Smooth muscle cell (in vitro differentiated cells): ENCODE measurements at regions not wholly inside any gene's neighbourhood (a gene's known extent, or its start where the extent isn't known, plus 50 kb on each side); places are given as distances from the start of the nearest gene placed in this dataset.

Source experiments
- DNase-seq: peaks from one replicate; lab custom pipeline; 2025; ENCODE audit not compliant: unreplicated experiment; lab: John Stamatoyannopoulos, UW
- H2AFZ ChIP-seq: fragments of 200-600 bp; sonication (generic); 2 replicates; pipeline ENCODE4 v1.6.0; 2016; ENCODE audit warnings: antibody characterized with exemption, low read depth, mild to moderate bottlenecking
- H3F3A ChIP-seq: fragments of 200-600 bp; sonication (generic); 2 replicates; pipeline ENCODE4 v1.6.0; 2017; ENCODE audit warnings: antibody characterized with exemption, low read depth
- H3K27ac ChIP-seq: fragments of 200-600 bp; sonication (generic); 2 replicates; pipeline ENCODE4 v1.5.1; 2016; ENCODE audit warnings: low read depth, mild to moderate bottlenecking
- H3K27me3 ChIP-seq: fragments of 200-600 bp; sonication (generic); 2 replicates; pipeline ENCODE4 v1.6.1; 2016; ENCODE audit warnings: low read depth, mild to moderate bottlenecking
- H3K36me3 ChIP-seq: fragments of 200-600 bp; sonication (generic); 2 replicates; pipeline ENCODE4 v1.5.1; 2016; ENCODE audit warnings: low read depth
- H3K4me1 ChIP-seq: fragments of 200-600 bp; sonication (generic); 2 replicates; pipeline ENCODE4 v1.5.1; 2016; ENCODE audit warnings: low read depth
- H3K4me2 ChIP-seq: fragments of 200-600 bp; sonication (generic); 2 replicates; pipeline ENCODE4 v1.6.0; 2016; ENCODE audit warnings: mild to moderate bottlenecking
- H3K4me3 ChIP-seq: fragments of 200-600 bp; sonication (generic); 2 replicates; pipeline ENCODE4 v1.5.1; 2016; ENCODE audit warnings: mild to moderate bottlenecking
- H3K79me2 ChIP-seq: fragments of 200-600 bp; sonication (generic); 2 replicates; pipeline ENCODE4 v1.6.0; 2016; ENCODE audit warnings: low read depth, mild to moderate bottlenecking
- H3K9ac ChIP-seq: fragments of 200-600 bp; sonication (generic); 2 replicates; pipeline ENCODE4 v1.6.0; 2016; ENCODE audit warnings: low read depth
- H3K9me3 ChIP-seq: fragments of 200-600 bp; sonication (generic); replicated peaks from 2 replicates; pipeline ENCODE4 v1.5.1; 2016; ENCODE audit warnings: low read depth
- H4K20me1 ChIP-seq: fragments of 200-600 bp; sonication (generic); 2 replicates; pipeline ENCODE4 v1.6.0; 2016; ENCODE audit warnings: low read depth
- WGBS: methylation state at CpG from one replicate; pipeline ENCODE4 v1.1.7; 2016; ENCODE audit warnings: low lambda C conversion rate; 5-methylcytosine and 5-hydroxymethylcytosine counted together
- TF ChIP-seq, protein P1 (sequence below): fragments of 200-600 bp; sonication (generic); IDR thresholded peaks from 2 replicates; pipeline ENCODE4 v1.5.1; 2017; ENCODE audit warnings: borderline replicate concordance, mild to moderate bottlenecking, antibody characterized with exemption; ENCODE audit not compliant: insufficient read depth, poor library complexity, severe bottlenecking

DNA sequence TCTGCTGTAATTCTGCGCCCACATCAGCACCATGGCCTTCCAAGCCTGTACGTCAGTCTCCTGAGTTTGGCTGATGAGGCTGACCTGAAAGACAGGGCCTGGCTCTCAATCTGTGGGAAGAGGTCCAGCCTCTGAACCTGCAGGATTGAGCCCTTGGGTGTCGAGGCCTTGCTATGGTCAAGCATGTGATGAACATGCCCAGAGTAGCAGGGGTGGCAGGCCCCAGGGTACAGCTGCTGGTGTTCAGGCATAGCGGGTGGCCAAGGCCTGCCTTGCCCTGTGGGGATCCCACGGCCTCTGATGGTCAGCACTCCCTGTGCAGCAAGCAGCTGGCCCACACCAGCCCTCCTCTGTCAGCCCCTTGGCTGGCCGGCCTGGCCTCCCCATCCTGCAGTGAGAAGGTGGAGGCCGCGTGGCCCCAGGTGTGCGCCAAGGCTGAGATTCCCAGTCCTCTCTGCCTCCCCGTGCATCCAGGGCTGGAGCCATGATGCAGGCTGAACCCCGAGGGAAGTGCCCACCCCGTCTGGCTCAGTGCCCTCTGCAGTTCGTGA lies 298.4 kb downstream of the NDUFA10 start:
- H3K4me3 ChIP-seq = no peak overlapping the region
- no peak overlapping the region for H3K4me2 ChIP-seq
- H3K27me3 ChIP-seq = no peaks in the 10 kb centered on the region
- no peak for DNase-seq
- H4K20me1 ChIP-seq = no peaks in the 10 kb centered on the region
- H3K27ac ChIP-seq = no peak overlapping the region
- 94% methylated on average over 13 of the region's 13 CpGs for whole genome bisulfite sequencing
- no peaks in the 10 kb centered on the region for H3K4me1 ChIP-seq
- H2AFZ ChIP-seq = no peak overlapping the region
- no peaks in the 10 kb centered on the region for H3K79me2 ChIP-seq
- H3K36me3 ChIP-seq = no peaks in the 10 kb centered on the region
- TF ChIP-seq, protein P1, sequence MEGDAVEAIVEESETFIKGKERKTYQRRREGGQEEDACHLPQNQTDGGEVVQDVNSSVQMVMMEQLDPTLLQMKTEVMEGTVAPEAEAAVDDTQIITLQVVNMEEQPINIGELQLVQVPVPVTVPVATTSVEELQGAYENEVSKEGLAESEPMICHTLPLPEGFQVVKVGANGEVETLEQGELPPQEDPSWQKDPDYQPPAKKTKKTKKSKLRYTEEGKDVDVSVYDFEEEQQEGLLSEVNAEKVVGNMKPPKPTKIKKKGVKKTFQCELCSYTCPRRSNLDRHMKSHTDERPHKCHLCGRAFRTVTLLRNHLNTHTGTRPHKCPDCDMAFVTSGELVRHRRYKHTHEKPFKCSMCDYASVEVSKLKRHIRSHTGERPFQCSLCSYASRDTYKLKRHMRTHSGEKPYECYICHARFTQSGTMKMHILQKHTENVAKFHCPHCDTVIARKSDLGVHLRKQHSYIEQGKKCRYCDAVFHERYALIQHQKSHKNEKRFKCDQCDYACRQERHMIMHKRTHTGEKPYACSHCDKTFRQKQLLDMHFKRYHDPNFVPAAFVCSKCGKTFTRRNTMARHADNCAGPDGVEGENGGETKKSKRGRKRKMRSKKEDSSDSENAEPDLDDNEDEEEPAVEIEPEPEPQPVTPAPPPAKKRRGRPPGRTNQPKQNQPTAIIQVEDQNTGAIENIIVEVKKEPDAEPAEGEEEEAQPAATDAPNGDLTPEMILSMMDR = no peak
- no peaks in the 10 kb centered on the region for H3F3A ChIP-seq
- H3K9ac ChIP-seq = no peak overlapping the region
- no peaks in the 10 kb centered on the region for H3K9me3 ChIP-seq

DNA sequence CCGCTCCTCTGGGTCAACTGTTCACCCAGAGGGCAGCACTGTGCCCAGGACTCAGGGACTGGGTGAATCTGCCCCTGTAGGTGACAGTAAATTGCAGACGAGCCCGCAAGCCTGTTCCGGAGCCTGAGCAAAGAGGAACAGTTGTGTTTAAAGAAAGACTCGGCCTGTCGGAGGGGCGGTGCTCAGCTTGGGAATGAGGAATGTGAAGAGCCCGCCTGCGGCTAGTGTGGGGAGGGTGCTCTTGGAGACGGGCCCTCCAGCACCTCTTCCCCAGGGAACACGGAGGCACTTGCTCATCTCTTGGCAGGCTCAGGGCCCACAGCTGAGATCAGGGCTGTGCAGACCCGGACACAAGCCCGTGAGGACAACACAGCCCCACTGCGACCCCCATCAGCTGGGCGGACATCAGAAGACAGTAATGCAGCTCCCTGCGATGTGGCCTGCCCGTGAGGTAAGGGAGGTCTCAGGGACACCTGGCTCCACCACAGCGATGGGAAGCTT lies 299.0 kb downstream of the NDUFA10 start:
- Histone ChIP-seq H3K79me2 (no peaks in the 10 kb centered on the region), H3K9ac (no peak overlapping the region), H4K20me1 (no peaks in the 10 kb centered on the region), H3K27ac (no peak overlapping the region), H3K4me3 (no peak overlapping the region), H3K36me3 (no peaks in the 10 kb centered on the region), H3K4me2 (no peak overlapping the region), H3F3A (no peaks in the 10 kb centered on the region), H3K4me1 (no peaks in the 10 kb centered on the region), H3K27me3 (no peaks in the 10 kb centered on the region), H3K9me3 (no peaks in the 10 kb centered on the region), H2AFZ (no peak overlapping the region)
- 86% methylated on average over 18 of the region's 18 CpGs for WGBS
- TF ChIP-seq, protein P1 = no peak
- no peak for DNase-seq

DNA sequence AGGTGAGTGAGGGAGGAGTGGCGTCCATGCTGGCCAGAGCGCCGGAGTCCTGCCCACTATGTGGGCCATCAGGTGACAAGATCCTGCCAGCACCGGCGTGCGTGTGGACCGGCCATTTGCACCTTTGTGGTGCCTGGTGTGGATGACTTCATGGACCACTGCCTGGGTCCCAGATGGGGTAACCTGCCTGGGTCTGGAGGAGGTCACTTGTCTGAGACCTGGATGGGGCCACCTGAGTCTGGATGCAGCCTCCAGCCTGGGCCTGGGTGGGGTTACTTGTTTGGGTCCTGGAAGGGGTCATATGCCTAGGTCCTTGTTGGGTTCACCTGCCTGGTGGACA lies 299.6 kb downstream of the NDUFA10 start:
- Histone ChIP-seq H2AFZ (no peak overlapping the region), H3K4me2 (no peak overlapping the region), H3K9me3 (no peaks in the 10 kb centered on the region), H3K4me1 (no peaks in the 10 kb centered on the region), H4K20me1 (no peaks in the 10 kb centered on the region), H3F3A (no peaks in the 10 kb centered on the region), H3K27me3 (no peaks in the 10 kb centered on the region), H3K4me3 (no peak overlapping the region), H3K27ac (no peak overlapping the region), H3K9ac (no peak overlapping the region), H3K36me3 (no peaks in the 10 kb centered on the region), H3K79me2 (no peaks in the 10 kb centered on the region)
- no peak for DNase-seq
- WGBS = 99% methylated on average over 7 of the region's 7 CpGs
- TF ChIP-seq, protein P1 = no peak

DNA sequence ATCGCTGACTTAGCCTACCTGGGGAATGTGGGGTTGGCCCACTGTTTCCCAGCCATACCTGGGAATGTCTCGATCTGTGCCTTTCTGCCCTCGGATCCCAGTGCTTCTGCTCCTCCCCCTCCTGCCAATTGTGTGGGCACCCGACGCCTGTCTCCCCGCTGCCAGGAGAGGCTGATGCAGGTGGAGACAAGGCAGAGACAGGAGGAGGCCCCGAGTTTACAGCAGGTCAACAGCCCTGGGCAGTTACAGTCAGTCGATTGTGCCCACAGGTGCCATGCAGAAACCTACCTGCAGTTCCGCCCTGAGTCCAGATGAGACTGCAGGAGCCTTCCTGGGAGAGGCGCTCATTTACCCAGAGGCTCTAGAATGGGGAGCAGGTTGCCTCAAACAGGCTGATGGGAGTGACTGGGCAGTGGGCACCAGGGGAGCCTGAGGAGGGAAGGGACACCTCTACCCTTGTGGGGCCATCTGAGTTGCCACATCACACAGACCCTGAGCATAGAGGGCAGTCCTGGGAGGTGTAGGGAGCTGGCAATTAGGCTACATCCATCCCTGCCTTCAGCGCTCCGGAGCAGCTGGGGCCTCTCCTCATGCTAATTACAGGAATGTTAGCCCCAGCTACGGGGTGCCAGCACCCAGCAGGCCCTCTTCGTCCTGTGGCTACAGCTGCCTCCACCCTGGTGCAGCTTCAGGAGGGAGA lies 300.1 kb downstream of the NDUFA10 start:
- H3F3A ChIP-seq = no peaks in the 10 kb centered on the region
- H3K9me3 ChIP-seq = no peaks in the 10 kb centered on the region
- H2AFZ ChIP-seq = no peak overlapping the region
- no peaks in the 10 kb centered on the region for H3K4me1 ChIP-seq
- no peak overlapping the region for H3K4me2 ChIP-seq
- no peaks in the 10 kb centered on the region for H3K79me2 ChIP-seq
- no peaks in the 10 kb centered on the region for H3K36me3 ChIP-seq
- H3K9ac ChIP-seq = no peak overlapping the region
- no peaks in the 10 kb centered on the region for H3K27me3 ChIP-seq
- H4K20me1 ChIP-seq = no peaks in the 10 kb centered on the region
- WGBS = 89% methylated on average over 14 of the region's 14 CpGs
- no peak overlapping the region for H3K27ac ChIP-seq
- no peak overlapping the region for H3K4me3 ChIP-seq
- TF ChIP-seq, protein P1 = no peak
- DNase-seq = no peak
